ENCODE measurements at regions not wholly inside any gene's neighbourhood (a gene's known extent, or its start where the extent isn't known, plus 50 kb on each side); places are given as distances from the start of the nearest gene placed in this dataset.

- TF ChIP-seq CTCF (IDR thresholded peaks at IDR 0.05) (no peak), POLR2A (IDR thresholded peaks at IDR 0.05) (no peak)
These were observed 74.9 kb upstream of the CPM start for GRCh38 chr12:69007855-69008351.
